HEK293 (cell line): ENCODE measurements at regions not wholly inside any gene's neighbourhood (a gene's known extent, or its start where the extent isn't known, plus 50 kb on each side); places are given as distances from the start of the nearest gene placed in this dataset.

Source experiments
- CTCF ChIA-PET: fragments of 350-600 bp; formaldehyde crosslinking; extraction: SDS; loops from one replicate; lab custom pipeline; 2021; ENCODE audit warnings: antibody characterized with exemption; lab: Yijun Ruan, JAX
- POLR2A ChIA-PET: fragments of 300-600 bp; formaldehyde crosslinking; extraction: SDS; loops from one replicate; lab custom pipeline; 2020; ENCODE audit warnings: antibody characterized with exemption, inconsistent platforms; lab: Yijun Ruan, JAX
- H3K27ac ChIP-seq: fragments of 200-500 bp; sonication (Bioruptor generic); 2 replicates; pipeline ENCODE4 v1.5.1; 2014; ENCODE audit warnings: low read depth, low read length, control low read depth, inconsistent platforms; ENCODE audit errors: extremely low read depth
- H3K36me3 ChIP-seq, 2 experiments: fragments of 200-500 bp in 1 of 2; sonication (Bioruptor generic) in 1 of 2; 1 replicate in 1 of 2; 2 replicates in 1 of 2; pipeline ENCODE4 v1.5.1; 2014 to 2017; ENCODE audit warnings: inconsistent platforms in 2 of 2, low read length in 2 of 2; ENCODE audit not compliant: control insufficient read depth in 2 of 2, insufficient read depth in 1 of 2
- H3K4me1 ChIP-seq: fragments of 200-500 bp; sonication (Bioruptor generic); 2 replicates; pipeline ENCODE4 v1.5.1; 2014; ENCODE audit warnings: mild to moderate bottlenecking, low read length, inconsistent platforms; ENCODE audit not compliant: control insufficient read depth, insufficient read depth
- H3K4me3 ChIP-seq: 2 replicates; pipeline ENCODE4 v1.5.1; 2011; ENCODE audit warnings: low read depth, mild to moderate bottlenecking, control low read depth, low read length, moderate library complexity
- H3K9me3 ChIP-seq: fragments of 200-500 bp; sonication (Bioruptor generic); 2 replicates; pipeline ENCODE4 v1.5.1; 2014; ENCODE audit warnings: low read depth, low read length, inconsistent platforms; ENCODE audit not compliant: control insufficient read depth, insufficient read depth
- ATF2 ChIP-seq: fragments of 450-650 bp; formaldehyde crosslinking; IDR thresholded peaks from 2 replicates; pipeline ENCODE4 v1.5.1; 2016; ENCODE audit warnings: missing biosample characterization, missing genetic modification characterization, low read depth
- CTCF ChIP-seq: fragments of 450-650 bp; formaldehyde crosslinking; IDR thresholded peaks from 2 replicates; pipeline ENCODE4 v1.5.1; 2016; ENCODE audit warnings: missing biosample characterization, missing genetic modification characterization
- FEZF1 ChIP-seq: fragments of 450-650 bp; formaldehyde crosslinking; IDR thresholded peaks from 2 replicates; pipeline ENCODE4 v1.5.1; 2016; ENCODE audit warnings: missing biosample characterization, missing genetic modification characterization
- KLF10 ChIP-seq: fragments of 450-650 bp; IDR thresholded peaks from 2 replicates; pipeline ENCODE4 v1.5.1; 2018; ENCODE audit warnings: missing biosample characterization, mild to moderate bottlenecking, missing genetic modification characterization
- ZBTB8A ChIP-seq: fragments of 450-650 bp; formaldehyde crosslinking; IDR thresholded peaks from 2 replicates; pipeline ENCODE4 v1.5.1; 2016; ENCODE audit warnings: missing biosample characterization, missing genetic modification characterization
- ZFP3 ChIP-seq: fragments of 450-650 bp; formaldehyde crosslinking; IDR thresholded peaks from 2 replicates; pipeline ENCODE4 v1.5.1; 2016; ENCODE audit warnings: low read depth, missing biosample characterization, missing genetic modification characterization
- ZNF132 ChIP-seq: fragments of 450-650 bp; formaldehyde crosslinking; IDR thresholded peaks from 2 replicates; pipeline ENCODE4 v1.5.1; 2017; ENCODE audit warnings: missing biosample characterization, missing genetic modification characterization, borderline replicate concordance
- ZNF133 ChIP-seq: fragments of 450-650 bp; formaldehyde crosslinking; IDR thresholded peaks from 2 replicates; pipeline ENCODE4 v1.5.1; 2016; ENCODE audit warnings: missing biosample characterization, missing genetic modification characterization
- ZNF146 ChIP-seq: fragments of 450-650 bp; formaldehyde crosslinking; IDR thresholded peaks from 2 replicates; pipeline ENCODE4 v1.5.1; 2016; ENCODE audit warnings: missing biosample characterization, missing genetic modification characterization
- ZNF184 ChIP-seq: fragments of 450-650 bp; IDR thresholded peaks from 2 replicates; pipeline ENCODE4 v1.5.1; 2018; ENCODE audit warnings: missing biosample characterization, mild to moderate bottlenecking, missing genetic modification characterization
- ZNF548 ChIP-seq: fragments of 450-650 bp; formaldehyde crosslinking; IDR thresholded peaks from 2 replicates; pipeline ENCODE4 v1.5.1; 2016; ENCODE audit warnings: missing biosample characterization, missing genetic modification characterization
- ZNF580 ChIP-seq: fragments of 450-650 bp; formaldehyde crosslinking; IDR thresholded peaks from 2 replicates; pipeline ENCODE4 v1.5.1; 2016; ENCODE audit warnings: missing biosample characterization, missing genetic modification characterization
- ZNF585B ChIP-seq: fragments of 450-650 bp; formaldehyde crosslinking; IDR thresholded peaks from 2 replicates; pipeline ENCODE4 v1.5.1; 2016; ENCODE audit warnings: missing biosample characterization, missing genetic modification characterization
- ZNF660 ChIP-seq: fragments of 450-650 bp; IDR thresholded peaks from 2 replicates; pipeline ENCODE4 v1.5.1; 2018; ENCODE audit warnings: missing biosample characterization, mild to moderate bottlenecking, missing genetic modification characterization
- ZNF677 ChIP-seq: fragments of 450-650 bp; IDR thresholded peaks from 2 replicates; pipeline ENCODE4 v1.5.0; 2018; ENCODE audit warnings: missing biosample characterization, mild to moderate bottlenecking, missing genetic modification characterization, moderate library complexity
- ZNF704 ChIP-seq: fragments of 450-650 bp; formaldehyde crosslinking; IDR thresholded peaks from 2 replicates; pipeline ENCODE4 v1.5.1; 2016; ENCODE audit warnings: missing biosample characterization, missing genetic modification characterization
- ZNF837 ChIP-seq: fragments of 450-650 bp; formaldehyde crosslinking; IDR thresholded peaks from 2 replicates; pipeline ENCODE4 v1.5.1; 2016; ENCODE audit warnings: missing biosample characterization, missing genetic modification characterization
- TF ChIP-seq, protein P1 (sequence below): fragments of 450-650 bp; formaldehyde crosslinking; conservative IDR thresholded peaks from 2 replicates; pipeline ENCODE4 v1.5.1; 2016; ENCODE audit warnings: low read depth, missing biosample characterization, missing genetic modification characterization

- TF ChIP-seq ZNF660 (no peak), ZNF133 (tag by site-specific recombination) (no peak), ZNF132 (tag by site-specific recombination) (no peak), ZNF585B (tag by site-specific recombination) (no peak), ZNF837 (tag by site-specific recombination) (no peak), ZNF677 (tag by site-specific recombination) (no peak), ATF2 (no peak), ZNF580 (tag by site-specific recombination) (no peak), FEZF1 (tag by site-specific recombination) (no peak), ZNF704 (tag by site-specific recombination) (no peak)
- TF ChIP-seq, all 188 proteins: peak for 0
- H3K36me3 ChIP-seq, result no peaks in the 10 kb centered on the region
- CTCF ChIA-PET, result no interaction called here
- POLR2A ChIA-PET, result no interaction called here
- H3K27ac ChIP-seq, result no peak overlapping the region
- no peaks in the 10 kb centered on the region for H3K9me3 ChIP-seq
- no peak overlapping the region for H3K4me3 ChIP-seq
- H3K4me1 ChIP-seq, result no peaks in the 10 kb centered on the region
These were observed 427.4 kb downstream of the AACS start for GRCh38 chr12:125492354-125493270.

DNA sequence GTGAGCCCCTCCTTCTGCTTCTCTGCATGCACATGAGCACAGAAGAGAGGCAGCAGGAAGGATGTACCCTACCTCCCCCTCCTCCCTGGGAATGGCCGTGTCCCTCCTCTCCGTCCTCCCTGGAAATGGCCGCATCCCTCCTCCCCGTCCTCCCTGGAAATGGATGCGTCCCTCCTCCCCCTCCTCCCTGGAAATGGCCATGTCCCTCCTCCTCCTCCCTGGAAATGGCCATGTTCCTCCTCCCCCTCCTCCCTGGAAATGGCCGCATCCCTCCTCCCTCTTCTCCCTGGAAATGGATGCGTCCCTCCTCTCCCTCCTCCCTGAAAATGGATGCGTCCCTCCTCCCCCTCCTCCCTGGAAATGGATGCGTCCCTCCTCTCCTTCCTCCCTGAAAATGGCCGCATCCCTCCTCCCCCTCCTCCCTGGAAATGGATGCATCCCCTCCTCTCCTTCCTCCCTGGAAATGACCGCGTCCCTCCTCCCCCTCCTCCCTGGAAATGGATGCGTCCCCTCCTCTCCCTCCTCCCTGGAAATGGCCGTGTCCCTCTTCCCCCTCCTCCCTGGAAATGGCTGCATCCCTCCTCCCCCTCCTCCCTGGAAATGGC lies 428.6 kb downstream of the AACS start:
- Histone ChIP-seq H3K4me1 (no peaks in the 10 kb centered on the region), H3K36me3 (no peaks in the 10 kb centered on the region), H3K4me3 (no peak overlapping the region), H3K9me3 (no peaks in the 10 kb centered on the region), H3K27ac (no peak overlapping the region)
- TF ChIP-seq CTCF, result no peak
- no peak for TF ChIP-seq ZNF146
- TF ChIP-seq, protein P1, sequence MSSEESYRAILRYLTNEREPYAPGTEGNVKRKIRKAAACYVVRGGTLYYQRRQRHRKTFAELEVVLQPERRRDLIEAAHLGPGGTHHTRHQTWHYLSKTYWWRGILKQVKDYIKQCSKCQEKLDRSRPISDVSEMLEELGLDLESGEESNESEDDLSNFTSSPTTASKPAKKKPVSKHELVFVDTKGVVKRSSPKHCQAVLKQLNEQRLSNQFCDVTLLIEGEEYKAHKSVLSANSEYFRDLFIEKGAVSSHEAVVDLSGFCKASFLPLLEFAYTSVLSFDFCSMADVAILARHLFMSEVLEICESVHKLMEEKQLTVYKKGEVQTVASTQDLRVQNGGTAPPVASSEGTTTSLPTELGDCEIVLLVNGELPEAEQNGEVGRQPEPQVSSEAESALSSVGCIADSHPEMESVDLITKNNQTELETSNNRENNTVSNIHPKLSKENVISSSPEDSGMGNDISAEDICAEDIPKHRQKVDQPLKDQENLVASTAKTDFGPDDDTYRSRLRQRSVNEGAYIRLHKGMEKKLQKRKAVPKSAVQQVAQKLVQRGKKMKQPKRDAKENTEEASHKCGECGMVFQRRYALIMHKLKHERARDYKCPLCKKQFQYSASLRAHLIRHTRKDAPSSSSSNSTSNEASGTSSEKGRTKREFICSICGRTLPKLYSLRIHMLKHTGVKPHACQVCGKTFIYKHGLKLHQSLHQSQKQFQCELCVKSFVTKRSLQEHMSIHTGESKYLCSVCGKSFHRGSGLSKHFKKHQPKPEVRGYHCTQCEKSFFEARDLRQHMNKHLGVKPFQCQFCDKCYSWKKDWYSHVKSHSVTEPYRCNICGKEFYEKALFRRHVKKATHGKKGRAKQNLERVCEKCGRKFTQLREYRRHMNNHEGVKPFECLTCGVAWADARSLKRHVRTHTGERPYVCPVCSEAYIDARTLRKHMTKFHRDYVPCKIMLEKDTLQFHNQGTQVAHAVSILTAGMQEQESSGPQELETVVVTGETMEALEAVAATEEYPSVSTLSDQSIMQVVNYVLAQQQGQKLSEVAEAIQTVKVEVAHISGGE (tag by site-specific recombination), result no peak
- no peak for TF ChIP-seq ZBTB8A
- TF ChIP-seq KLF10 (tag by site-specific recombination), result no peak
- TF ChIP-seq ZFP3 (tag by site-specific recombination), result no peak
- TF ChIP-seq ZNF548 (tag by site-specific recombination), result no peak
- no peak for TF ChIP-seq ZNF184 (tag by site-specific recombination)
- ChIA-PET POLR2A (no interaction called here), CTCF (no interaction called here)
